GM21447 (cell line): ENCODE measurements at regions not wholly inside any gene's neighbourhood (a gene's known extent, or its start where the extent isn't known, plus 50 kb on each side); places are given as distances from the start of the nearest gene placed in this dataset.
"Not testable (repeated sequence)": the region's sequence is repeated elsewhere in the genome, so short reads cannot be mapped to it uniquely, and the experiment has no call there.

Source experiments
- ATAC-seq: cut with Tn5 transposase; IDR thresholded peaks from one replicate; pipeline ENCODE4 v1.9.1; 2021; ENCODE audit not compliant: unreplicated experiment

DNA sequence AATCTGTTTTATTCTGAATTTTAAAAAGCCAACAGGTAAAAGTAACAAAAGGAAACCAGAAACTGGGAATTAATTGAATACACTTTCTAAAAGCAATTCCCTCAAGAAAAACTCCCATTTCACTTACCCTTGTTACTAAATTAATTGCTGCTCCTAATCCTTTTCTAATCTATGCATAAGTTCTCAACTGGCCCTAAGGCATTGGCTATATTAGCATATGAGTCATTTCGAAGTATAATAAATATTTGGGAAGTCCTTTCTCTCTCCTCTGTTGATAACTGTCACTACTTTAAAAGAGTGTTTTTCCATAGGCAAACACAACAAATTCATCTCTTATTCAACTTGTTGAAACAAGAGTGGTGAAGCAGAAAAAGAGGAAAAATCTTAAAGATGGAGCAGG is 486.5 kb upstream of the HTR2C start:
- no peak for ATAC-seq

DNA sequence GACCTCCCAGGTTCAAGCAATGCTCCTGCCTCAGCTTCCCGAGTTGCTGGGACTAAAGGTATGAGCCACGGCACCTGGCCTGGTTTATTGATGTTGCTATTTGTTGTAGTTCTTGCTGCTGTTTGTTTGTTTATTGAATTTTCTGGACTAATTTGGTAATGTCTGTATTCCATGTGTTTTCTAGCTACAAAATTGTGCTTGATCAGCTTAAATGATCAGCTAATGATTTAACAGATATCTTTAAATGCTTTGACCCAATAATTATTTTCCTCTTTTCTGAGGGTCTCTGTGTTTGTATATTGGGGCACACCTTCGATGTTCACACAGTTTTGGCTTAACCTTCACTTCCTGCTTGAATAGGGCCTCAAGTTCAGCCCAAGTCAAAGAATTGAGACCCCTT is 488.1 kb upstream of the HTR2C start:
- ATAC-seq, result no peak

DNA sequence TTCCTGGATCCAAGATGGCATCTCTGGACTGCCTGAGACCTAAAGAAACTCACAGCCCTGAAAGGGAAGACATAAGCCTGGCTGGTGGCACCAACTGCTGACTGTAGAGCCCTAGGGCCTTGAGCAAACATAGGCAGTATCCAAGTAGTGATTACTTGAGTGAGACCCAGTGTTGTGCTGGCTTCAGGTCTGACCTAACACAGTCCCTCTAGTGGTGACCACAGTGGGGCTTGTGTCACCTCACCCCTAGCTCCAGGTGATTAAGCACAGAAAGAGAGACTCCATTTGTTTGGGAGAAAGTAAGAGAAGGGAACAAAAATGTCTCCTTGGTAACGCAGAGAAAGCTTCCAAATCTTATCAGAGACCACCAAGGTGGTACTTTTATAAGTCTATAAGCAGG is 496.3 kb upstream of the HTR2C start:
- no peak for ATAC-seq

DNA sequence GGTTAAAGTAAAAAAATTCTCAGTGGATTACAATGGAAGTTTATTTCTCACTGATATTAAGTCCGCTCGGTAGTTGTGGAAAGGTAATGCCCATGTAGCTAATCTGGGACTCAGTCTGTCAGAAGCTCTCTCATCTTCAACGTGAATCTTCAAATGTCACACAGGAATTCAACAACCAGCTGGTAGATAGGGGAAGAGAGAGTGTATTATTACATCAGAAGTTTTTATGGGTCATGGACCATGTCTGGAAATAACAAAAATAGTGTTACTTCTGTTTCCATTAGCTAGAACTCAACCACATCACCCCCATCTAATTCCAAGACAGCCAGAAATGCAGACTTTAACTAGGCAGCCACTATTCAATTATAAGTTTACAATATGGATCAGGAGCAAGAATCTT is 506.1 kb upstream of the HTR2C start:
- no peak for ATAC-seq

DNA sequence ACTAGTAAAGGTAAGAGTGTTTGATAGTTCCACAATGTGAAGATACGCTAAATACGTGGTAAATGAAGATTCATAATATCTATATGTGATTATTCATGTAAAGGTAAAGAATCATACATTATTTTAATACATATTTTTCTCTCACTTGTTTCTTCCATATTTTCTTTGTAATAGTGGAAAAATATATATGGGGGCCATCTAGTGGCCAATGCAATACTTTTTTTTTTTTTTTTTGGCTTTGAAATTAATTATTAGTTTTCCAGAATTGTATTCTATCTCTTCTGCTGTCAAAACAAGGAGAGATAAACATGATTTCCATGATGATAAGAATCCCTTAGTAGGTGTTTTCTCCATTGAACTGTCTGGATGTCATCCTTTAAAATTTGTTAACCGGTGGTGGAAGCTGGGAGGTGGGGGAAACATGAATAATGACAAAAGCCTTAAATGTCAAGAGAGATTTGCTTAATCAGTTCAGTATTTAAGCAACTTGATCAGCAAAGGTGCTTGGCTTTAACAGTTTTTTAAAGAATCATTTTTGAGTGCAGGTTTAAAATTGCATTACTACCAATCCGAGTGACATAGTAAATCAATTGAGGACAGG is 508.7 kb upstream of the HTR2C start:
- no peak for ATAC-seq

DNA sequence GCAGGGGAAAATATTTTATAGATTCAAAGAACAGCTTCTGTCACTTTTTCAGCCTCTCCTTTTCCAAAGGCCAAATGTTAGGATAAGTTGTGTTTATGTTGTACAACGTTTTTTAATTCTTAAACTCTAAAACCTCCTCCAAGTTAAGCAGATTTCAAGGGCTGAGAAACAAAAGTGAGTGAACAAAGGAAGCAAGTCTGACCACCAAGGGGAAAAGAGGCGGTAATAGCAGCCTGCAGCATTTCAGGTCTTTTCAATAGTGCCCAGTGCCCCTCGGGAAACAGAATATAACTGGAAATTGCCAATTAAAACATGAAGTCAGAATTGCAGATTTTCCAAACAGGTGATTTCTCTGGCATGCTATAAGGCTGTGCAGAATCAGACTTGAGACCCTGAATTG is 510.0 kb upstream of the HTR2C start:
- no peak for ATAC-seq

DNA sequence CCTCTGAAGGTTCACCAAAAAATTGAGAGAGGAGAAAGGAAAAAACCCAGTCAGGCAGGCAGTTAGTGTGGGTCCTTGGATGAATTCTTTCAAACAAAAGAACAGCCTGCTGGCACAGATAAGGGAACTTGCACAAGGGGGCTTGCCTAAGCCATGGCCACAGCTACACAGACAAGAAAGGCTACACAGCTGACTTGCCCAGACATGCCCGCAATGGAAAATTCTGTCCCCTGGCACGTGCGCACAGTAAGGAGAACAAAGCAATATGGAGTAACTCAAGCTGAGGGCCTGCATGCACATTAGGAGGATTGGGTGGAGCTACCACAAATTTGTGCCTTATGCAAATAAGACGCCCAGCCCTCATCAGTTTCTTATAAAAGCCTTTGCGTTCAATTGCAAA is 512.5 kb upstream of the HTR2C start:
- ATAC-seq, result no peak

DNA sequence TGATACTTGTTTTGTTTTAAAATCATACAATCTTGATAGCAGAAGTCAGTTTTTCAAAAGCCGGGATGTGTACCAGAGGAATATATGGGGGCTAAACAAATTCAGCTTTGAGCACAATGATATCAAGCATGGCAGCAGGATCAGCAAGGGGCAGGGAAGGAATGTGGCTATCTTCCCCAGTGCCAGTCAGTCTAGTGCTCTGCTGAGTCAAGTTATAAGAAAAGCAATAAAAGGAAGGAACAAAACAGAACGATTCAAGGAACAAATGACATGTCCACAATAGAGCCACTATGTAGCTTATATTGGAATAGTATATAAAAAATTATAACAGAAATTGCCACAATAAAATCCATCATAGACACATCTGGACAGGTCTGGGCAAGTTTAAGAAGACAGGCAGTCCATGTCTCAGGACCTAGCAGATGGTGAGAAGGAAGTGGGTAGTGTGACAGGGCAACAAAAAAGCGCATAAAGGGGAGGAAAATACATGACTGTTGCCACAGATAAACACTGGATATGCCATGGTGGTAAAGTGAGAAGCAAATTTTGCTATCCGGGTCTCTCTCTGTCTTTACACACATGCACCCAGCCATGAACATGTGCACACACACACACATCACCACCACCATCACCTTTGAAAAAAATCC is 518.2 kb upstream of the HTR2C start:
- no peak for ATAC-seq

DNA sequence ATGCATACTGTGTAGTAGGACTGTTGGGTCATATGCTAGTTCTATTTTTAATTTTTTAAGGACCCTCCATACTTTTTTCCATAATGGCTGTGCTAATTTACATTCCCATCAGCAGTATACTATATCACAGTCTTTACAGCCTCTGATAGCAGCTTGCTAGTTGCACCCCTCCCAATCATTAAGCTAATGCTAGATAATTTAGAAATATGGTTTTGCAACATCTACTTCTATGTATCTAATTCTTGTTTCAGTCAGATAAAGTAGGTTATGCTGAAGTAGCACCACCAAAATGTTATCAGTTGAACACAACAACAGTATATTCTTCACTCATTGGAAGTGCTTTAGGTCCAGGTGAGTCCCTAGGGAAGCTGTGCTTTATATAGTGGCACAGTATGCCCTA is 522.7 kb upstream of the HTR2C start:
- ATAC-seq, result no peak

DNA sequence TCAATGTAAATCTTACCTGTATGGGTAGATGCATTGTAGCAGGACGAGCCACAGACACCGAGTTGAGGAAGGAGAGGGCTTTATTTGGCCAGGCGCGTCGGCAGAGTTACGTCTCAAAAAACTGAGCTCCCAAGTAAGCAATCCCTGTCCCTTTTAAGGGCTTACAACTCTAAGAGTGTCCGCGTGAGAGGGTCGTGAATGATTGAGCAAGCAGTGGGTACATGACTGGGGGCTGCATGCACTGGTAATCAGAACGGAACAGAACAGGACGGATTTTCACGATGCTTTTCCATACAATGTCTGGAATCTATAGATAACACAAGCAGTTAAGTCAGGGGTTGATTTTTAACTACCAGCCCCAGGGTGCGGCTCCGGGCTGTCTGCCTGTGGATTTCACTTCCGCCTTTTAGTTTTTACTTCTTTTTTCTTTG is 524.9 kb upstream of the HTR2C start:
- ATAC-seq, result no peak

DNA sequence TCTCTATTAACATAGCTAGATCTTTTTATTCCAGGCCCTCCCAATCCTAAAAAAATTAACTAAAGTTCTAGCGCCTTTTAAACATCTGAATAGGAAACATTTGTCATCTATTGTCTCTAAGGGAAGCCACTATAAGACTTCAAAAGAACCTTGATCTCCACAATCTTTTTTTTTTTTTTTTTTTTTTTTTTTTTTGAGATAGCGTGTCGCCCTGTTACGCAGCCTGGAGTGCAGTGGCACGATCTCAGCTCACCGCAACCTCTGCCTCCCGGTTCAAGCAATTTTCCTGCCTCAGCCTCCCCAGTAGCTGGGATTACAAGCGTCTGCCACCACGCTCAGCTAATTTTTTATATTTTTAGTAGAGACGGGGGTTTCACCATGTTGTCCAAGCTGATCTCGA is 526.5 kb upstream of the HTR2C start:
- ATAC-seq, result not testable (repeated sequence)

DNA sequence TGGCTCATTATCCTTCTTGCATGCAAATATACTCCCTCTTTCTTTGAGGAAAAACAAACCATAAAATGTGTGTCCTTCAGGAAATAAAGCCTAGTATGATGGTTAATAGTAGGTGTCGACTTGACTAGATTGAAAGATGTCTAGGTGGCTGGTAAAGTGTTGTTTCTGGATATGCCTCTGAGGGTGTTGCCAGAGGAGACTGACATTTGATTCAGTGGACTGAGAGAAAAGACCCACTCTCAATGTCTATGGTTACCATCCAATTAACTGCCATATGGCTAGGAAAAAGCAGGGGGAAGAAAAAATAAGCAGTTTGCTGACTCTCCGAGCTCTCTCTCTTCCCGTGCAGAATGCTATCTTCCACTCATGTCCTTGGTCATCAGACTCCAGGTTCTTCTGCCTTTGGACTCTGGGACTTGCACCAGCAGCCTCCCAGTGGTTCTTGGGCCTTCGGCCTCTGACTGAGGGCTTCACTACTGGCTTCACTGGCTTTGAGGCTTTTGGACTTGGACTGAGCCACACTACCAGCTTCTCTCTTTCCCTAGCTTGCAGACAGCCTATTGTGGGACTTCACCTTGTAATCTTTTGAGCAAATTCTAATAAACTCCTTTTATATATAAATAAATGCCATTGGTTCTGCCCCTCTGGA is 532.1 kb upstream of the HTR2C start:
- no peak for ATAC-seq

DNA sequence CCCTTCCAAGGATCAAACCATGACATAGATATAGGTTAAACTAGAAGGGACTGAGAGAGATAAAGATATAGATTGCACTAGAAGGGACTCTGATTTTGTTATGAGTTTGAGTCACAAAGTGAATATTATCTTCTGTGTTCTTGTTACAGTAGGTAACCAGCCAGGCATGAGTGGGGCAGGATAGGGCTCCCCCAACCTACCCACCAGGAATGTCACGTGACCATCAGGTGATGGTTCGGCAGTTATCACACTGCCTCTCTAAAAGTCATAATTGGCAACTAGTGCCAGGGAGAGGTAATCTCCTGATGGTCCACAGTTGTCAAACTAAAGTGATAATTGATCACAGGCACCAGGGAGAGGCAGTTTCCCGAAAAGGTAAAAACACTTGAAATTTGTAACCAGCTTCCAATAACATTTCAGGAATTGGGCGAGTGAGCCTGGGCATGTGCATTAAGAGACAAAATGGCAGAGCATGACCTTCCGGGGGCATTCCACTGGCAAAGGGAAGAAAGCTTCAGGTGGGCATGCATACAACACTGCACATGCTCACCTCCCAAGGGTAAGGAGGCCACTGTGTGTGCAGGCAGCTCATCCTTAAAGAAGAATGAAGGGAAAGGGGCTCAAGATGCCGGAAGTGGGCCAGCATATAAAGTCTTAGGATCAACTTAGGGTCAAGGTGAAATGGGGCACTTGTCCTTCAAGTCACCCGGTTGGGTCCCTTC is 533.6 kb upstream of the HTR2C start:
- ATAC-seq, result no peak

DNA sequence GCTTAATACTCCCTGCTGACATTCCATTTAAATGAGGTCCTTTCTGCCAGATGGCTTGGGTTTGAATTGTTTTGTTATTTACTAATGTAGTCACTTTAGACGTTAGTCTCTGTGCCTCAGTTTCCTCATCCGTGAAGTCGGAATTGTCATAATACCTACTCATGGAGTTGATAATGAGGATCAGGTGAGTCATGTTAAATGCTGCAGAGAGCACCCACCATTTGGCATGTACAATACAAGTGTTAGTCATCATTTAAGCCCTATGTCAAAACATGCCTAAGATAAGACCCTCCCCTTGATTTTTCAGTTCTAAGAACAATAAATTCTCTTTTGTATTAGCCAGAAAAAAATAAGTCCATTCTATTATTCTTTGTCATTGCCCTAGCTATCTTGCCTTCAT is 534.8 kb upstream of the HTR2C start:
- no peak for ATAC-seq

DNA sequence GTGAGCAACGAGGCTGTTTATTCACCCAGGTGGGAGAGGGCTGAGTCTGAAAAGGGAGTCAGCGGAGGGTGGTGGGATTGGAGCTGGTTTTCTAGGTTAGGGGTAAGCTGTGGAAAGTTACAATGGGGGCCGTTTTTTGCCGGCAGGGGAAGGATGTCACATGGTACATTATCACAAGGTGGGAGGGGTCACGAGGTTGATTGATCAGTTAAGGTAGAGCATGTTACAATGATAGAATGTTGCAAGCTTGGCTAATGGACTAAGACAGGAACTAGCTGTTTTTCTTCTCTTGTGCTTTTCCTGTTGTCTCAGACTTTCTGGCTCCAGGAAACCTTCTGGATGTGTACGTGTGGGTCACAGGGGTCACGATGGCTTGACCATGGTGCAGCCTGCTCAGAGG is 536.3 kb upstream of the HTR2C start:
- ATAC-seq, result no peak

DNA sequence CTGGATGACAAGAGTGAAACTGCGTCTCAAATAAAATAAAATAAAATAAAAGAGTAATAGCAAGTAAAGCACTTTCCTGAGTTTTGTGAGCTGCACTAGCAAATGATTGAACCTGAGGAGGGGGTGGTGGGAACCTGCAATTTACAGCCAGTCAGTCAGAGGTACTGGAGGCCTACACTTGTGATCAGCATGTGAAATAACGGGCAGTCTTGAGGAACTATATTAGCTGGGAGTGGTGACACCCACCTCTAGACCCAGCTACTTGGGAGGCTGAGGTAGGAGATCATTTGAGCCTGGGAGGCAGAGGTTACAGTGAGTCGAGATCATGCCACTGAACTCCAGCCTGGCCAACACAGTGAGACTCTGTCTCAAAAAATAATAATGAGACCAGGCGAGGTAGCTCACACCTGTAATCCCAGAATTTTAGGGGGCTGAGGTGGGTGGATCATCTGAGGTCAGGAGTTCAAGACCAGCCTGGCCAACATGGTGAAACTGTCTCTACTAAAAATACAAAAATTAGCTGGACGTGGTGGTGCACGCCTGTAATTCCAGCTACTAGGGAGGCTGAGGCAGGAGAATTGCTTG is 537.1 kb upstream of the HTR2C start:
- ATAC-seq, result no peak

DNA sequence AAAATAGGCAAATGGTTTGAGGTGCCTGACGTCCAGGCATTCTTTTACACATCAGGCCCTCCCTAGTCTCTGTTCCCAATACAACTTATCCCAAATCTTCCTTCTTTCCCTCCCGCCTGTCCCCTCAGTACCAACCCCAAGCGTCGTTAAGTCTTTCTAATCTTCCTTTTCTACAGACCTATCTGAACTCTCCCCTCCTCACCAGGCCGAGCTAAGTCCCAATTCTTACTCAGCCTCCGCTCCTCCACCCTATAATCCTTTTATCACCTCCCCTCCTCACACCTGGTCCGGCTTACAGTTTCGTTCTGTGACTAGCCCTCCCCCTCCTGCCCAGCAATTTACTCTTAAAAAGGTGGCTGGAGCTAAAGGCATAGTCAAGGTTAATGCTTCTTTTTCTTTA is 542.4 kb upstream of the HTR2C start:
- not testable (repeated sequence) for ATAC-seq

DNA sequence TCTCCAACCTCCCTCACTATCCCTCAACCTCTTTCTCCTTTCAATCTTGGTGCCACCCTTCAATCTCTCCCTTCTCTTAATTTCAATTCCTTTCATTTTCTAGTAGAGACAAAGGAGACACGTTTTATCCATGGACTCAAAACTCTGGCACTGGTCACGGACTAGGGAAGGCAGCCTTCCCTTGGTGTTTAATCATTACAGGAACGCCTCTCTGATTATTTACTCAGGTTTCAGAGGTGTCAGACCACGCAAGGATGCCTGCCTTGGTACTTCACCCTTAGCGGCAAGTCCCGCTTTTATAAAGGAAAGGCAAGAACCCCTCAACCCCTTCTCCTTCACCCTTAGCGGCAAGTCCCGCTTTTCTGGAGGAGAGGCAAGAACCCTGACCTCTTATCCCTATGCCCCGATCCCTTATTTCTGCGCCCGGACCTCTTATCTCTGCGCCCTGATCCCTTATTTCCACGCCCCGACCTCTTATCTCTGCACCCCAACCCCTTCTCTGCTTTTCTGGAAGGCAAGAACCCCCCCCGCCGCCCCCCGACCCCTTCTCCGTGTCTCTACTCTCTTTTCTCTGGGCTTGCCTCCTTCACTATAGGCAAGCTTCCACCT is 543.1 kb upstream of the HTR2C start:
- ATAC-seq, result not testable (repeated sequence)

DNA sequence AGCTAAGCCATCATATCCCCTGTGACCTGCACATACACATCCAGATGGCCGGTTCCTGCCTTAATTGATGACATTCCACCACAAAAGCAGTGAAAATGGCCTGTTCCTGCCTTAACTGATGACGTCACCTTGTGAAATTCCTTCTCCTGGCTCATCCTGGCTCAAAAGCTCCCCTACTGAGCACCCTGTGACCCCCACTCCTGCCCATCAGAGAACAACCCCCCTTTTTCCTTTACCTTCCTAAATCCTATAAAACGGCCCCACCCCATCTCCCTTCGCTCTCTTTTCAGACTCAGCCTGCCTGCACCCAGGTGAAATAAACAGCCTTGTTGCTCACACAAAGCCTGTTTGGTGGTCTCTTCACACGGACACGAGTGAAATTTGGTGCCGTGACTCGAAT is 543.8 kb upstream of the HTR2C start:
- not testable (repeated sequence) for ATAC-seq

DNA sequence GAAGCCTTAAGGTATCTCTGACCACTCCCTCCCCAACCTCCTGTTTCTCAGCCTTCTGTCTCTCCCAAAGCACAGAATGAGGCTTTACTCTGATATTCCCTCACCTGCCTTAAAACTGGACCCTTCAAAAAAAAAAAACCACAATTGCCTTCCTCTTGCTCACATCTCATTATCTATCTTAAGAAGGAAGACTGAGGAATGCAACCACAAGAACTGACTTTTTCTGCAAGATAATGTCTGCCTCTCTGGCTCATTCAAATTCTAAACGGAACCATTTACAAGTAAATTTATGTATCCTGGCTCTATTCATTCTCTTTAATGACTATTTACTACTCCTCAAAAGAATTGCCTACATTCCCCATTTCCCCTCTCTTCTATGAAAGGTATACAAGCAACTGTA is 545.5 kb upstream of the HTR2C start:
- ATAC-seq, result no peak

DNA sequence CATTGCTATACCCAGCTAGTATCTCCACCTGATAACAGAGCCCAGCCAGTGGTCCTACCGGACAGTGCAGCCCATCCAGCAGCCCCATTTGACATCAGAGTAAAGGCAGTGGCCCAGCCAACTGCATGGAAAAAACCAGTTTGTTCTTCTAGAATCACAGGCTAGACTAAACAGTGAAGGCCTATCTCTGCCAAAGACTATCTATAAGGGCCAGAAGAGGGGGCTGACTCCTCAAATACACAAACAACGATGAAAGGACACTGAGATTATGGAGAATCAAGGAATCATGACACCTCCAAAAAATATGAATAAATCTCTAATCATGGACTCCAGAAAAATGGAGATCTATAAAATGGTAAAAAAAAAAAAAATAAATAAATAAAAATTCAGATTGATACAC is 546.4 kb upstream of the HTR2C start:
- ATAC-seq, result no peak
